Ectodermal cell (in vitro differentiated cells): ENCODE measurements at regions not wholly inside any gene's neighbourhood (a gene's known extent, or its start where the extent isn't known, plus 50 kb on each side); places are given as distances from the start of the nearest gene placed in this dataset.

Experiments
- H3K27ac ChIP-seq: 2 replicates; pipeline ENCODE4 v1.7.0; 2013; ENCODE audit warnings: mild to moderate bottlenecking, low read depth, low read length; ENCODE audit not compliant: insufficient read depth, poor library complexity, severe bottlenecking
- H3K27me3 ChIP-seq: 2 replicates; pipeline ENCODE4 v1.7.0; 2013; ENCODE audit warnings: mild to moderate bottlenecking, low read length; ENCODE audit not compliant: insufficient read depth, control insufficient read depth, poor library complexity, severe bottlenecking
- H3K36me3 ChIP-seq: one replicate; pipeline ENCODE4 v1.7.0; 2013; ENCODE audit warnings: low read length; ENCODE audit not compliant: control insufficient read depth, insufficient read depth
- H3K4me1 ChIP-seq: one replicate; pipeline ENCODE4 v1.7.0; 2013; ENCODE audit warnings: low read length; ENCODE audit not compliant: control insufficient read depth, insufficient read depth
- H3K4me3 ChIP-seq: 2 replicates; pipeline ENCODE4 v1.7.0; 2013; ENCODE audit warnings: low read depth, low read length, control low read depth; ENCODE audit not compliant: insufficient read depth
- H3K9me3 ChIP-seq: 2 replicates; pipeline ENCODE4 v1.7.0; 2013; ENCODE audit warnings: mild to moderate bottlenecking, low read length, moderate library complexity; ENCODE audit not compliant: control insufficient read depth
- WGBS, 2 experiments: methylation state at CpG; one replicate each; pipeline ENCODE4 v1.1.7; 2013; ENCODE audit warnings: missing lambda C conversion rate in 2 of 2; 5-methylcytosine and 5-hydroxymethylcytosine counted together

DNA sequence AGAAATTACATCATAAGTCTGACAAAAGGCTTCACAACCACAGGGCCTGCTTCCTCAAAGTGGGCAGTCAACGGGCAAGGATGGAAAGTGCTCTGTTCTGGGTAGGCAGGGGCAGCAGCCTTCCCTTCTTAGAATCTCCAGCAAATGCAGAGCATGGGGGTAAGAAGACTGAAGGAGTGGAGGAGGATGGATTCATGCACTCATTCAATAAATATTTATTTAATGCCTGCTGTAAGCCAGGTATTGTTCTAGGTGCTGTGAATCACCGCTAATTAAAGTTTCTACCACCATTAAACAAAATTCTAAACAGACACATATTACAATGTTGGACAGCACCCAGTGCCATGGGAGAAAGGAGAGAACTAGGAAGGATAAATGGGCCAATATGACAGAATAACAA is 195.6 kb downstream of the ELAVL2 start:
- WGBS, 2 experiments = 78 to 93% methylated on average over 1 to 2 of the region's 2 CpGs
- Histone ChIP-seq H3K9me3 (no peaks in the 10 kb centered on the region), H3K36me3 (no peaks in the 10 kb centered on the region), H3K27ac (no peak overlapping the region), H3K27me3 (no peaks in the 10 kb centered on the region), H3K4me1 (no peaks in the 10 kb centered on the region), H3K4me3 (no peak overlapping the region)

DNA sequence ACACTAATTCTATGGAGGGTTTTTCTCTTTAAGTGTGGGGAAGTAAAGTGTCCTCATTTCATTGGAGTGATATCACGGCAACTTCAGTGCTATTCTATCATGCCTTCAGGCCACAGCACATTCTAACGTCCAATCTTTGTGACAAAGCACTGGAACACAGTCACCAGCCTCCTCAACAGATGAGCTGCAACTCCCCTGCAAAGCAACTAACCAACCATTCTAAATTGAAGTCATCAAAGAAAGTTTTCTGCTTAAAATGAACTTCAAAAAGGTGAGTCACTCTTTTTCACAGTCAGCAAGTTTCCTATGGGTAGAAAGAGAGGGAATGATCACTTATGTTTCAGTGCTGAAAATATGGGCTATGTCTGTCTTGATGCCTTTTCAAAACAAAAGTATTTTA is 190.8 kb downstream of the ELAVL2 start:
- Histone ChIP-seq H3K9me3 (no peaks in the 10 kb centered on the region), H3K4me3 (no peak overlapping the region), H3K36me3 (no peaks in the 10 kb centered on the region), H3K4me1 (no peaks in the 10 kb centered on the region), H3K27me3 (no peaks in the 10 kb centered on the region), H3K27ac (no peak overlapping the region)
- 87 to 91% methylated on average over 2 of the region's 2 CpGs for WGBS, 2 experiments

DNA sequence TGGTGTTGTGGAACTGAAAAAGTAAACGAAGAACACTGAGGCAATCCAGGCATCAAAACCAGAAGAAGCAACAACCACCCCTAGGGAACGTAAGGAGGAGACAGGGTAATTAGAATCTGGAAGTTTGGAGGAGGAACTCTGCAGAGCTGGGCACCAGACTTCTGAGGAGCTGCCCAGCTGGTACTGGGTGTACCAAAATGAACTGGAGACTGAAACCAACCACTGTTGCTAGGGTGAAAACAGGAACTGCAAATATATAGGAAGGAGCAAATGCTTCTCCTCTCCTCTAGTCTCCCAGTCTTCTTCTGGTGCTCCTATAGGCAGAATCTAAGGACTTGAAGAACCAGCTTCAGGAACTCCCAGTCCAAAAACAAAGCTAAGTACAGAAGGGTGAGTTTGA is 189.8 kb downstream of the ELAVL2 start:
- 89 to 93% methylated on average over 2 of the region's 2 CpGs for WGBS, 2 experiments
- Histone ChIP-seq H3K4me1 (no peaks in the 10 kb centered on the region), H3K27me3 (no peaks in the 10 kb centered on the region), H3K27ac (no peak overlapping the region), H3K36me3 (no peaks in the 10 kb centered on the region), H3K4me3 (no peak overlapping the region), H3K9me3 (no peaks in the 10 kb centered on the region)

DNA sequence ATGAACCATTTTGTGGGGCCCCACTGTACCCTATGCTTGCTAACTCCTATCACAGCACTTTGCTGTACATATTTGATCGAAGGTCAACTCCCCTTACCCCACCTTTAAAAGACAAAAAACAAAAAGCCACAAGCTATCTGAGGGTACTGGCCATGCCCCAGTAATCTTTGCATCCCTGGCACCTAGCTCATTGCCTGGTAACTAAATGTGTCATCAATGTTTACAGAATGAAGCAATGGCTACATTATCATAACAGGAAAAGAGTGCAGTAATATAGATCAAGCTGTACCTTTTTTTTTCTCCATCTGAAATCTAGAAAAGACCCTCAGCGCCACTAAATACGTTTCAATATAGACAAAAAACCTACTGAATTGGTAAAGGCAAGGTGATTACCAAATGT is 188.0 kb downstream of the ELAVL2 start:
- Histone ChIP-seq H3K4me1 (no peaks in the 10 kb centered on the region), H3K27ac (no peak overlapping the region), H3K9me3 (no peaks in the 10 kb centered on the region), H3K4me3 (no peak overlapping the region), H3K27me3 (no peaks in the 10 kb centered on the region), H3K36me3 (no peaks in the 10 kb centered on the region)
- 94 to 99% methylated on average over 3 of the region's 3 CpGs for WGBS, 2 experiments

DNA sequence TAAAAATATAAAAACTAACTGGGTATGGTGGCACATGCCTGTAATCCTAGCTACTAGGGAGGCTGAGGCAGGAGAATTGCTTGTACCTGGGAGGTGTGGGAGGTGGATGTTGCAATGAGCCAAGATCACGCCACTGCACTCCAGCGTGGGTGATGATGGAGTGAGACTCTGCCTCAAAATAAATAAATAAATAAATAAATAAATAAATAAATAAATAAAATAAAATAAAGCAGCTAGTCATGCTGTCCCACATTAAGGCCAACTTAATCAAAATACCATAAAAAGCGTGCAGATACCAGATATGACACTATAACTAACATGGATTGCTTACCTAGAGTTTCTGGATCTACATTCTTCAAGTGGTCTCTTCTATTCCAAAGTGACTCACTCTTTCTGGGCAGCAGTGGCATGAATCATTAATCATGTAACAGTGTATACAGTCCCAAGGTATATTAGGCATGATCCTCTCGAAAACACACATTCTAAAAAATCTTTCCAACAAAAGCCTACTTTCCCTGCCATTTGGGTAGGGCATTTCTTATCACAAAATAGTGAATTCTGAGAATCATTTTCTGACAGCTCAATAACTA is 187.1 kb downstream of the ELAVL2 start:
- Histone ChIP-seq H3K27me3 (no peaks in the 10 kb centered on the region), H3K4me1 (no peaks in the 10 kb centered on the region), H3K4me3 (no peak overlapping the region), H3K9me3 (no peaks in the 10 kb centered on the region), H3K36me3 (no peaks in the 10 kb centered on the region), H3K27ac (no peak overlapping the region)
- WGBS, 2 experiments = 94 to 100% methylated on average over 2 to 4 of the region's 4 CpGs
